GM18951 (cell line): ENCODE measurements at regions not wholly inside any gene's neighbourhood (a gene's known extent, or its start where the extent isn't known, plus 50 kb on each side); places are given as distances from the start of the nearest gene placed in this dataset.

Experiments used
- POLR2A ChIP-seq: IDR thresholded peaks from 4 replicates; pipeline ENCODE4 v1.6.1; 2011; ENCODE audit warnings: mild to moderate bottlenecking; ENCODE audit not compliant: insufficient read length, insufficient read depth; ENCODE audit errors: extremely low read depth
- in situ Hi-C: fragments of 300-500 bp; cut with MboI; formaldehyde crosslinking; loops from one replicate; pipeline ENCODE4 v1.12.0; 2022; ENCODE audit warnings: low sequenced_read_pairs, mixed read lengths, inconsistent platforms; ENCODE audit not compliant: unreplicated experiment

GRCh38 chr2:39930175-39930917, 151.3 kb upstream of the THUMPD2 start:
- no peak for TF ChIP-seq POLR2A
- in situ Hi-C loops, result no loop called here

GRCh38 chr2:39929531-39929930, 150.5 kb upstream of the THUMPD2 start:
- in situ Hi-C loops, result no loop called here
- TF ChIP-seq POLR2A, result no peak

- in situ Hi-C loops, result no loop called here
- TF ChIP-seq POLR2A, result no peak
Measured at GRCh38 chr2:39925312-39925711, 146.3 kb upstream of the THUMPD2 start.

GRCh38 chr2:39923455-39923854, 144.4 kb upstream of the THUMPD2 start:
- in situ Hi-C loops, result loop anchor here (25.0 kb wide), 1 partner anchor 1889 kb away; no protein-coding TSS in a partner anchor
- TF ChIP-seq POLR2A, result no peak

- in situ Hi-C loops, result loop anchor here (25.0 kb wide), 1 partner anchor 1889 kb away; no protein-coding TSS in a partner anchor
- TF ChIP-seq POLR2A, result no peak
Measured at GRCh38 chr2:39922679-39923405, 143.8 kb upstream of the THUMPD2 start.

- in situ Hi-C loops, result loop anchor here (25.0 kb wide), 1 partner anchor 1892 kb away; no protein-coding TSS in a partner anchor
- TF ChIP-seq POLR2A, result no peak
Measured at GRCh38 chr2:39920307-39920801, 141.3 kb upstream of the THUMPD2 start.

GRCh38 chr2:39919511-39920306, 140.7 kb upstream of the THUMPD2 start:
- in situ Hi-C loops, result loop anchor here (25.0 kb wide), 1 partner anchor 1893 kb away; no protein-coding TSS in a partner anchor
- no peak for TF ChIP-seq POLR2A

- in situ Hi-C loops, result loop anchor here (25.0 kb wide), 1 partner anchor 1893 kb away; no protein-coding TSS in a partner anchor
Measured at GRCh38 chr2:39918886-39919285, 139.8 kb upstream of the THUMPD2 start.

GRCh38 chr2:39917371-39917770, 138.3 kb upstream of the THUMPD2 start:
- in situ Hi-C loops, result loop anchor here (25.0 kb wide), 1 partner anchor 1895 kb away; no protein-coding TSS in a partner anchor

More at GRCh38 chr2:39918886-39919285, 139.8 kb upstream of the THUMPD2 start:
- TF ChIP-seq POLR2A, result no peak

GRCh38 chr2:39914949-39915348, 135.9 kb upstream of the THUMPD2 start:
- in situ Hi-C loops, result loop anchor here (25.0 kb wide), 1 partner anchor 1897 kb away; no protein-coding TSS in a partner anchor
- no peak for TF ChIP-seq POLR2A

GRCh38 chr2:39913648-39914461, 134.8 kb upstream of the THUMPD2 start:
- no peak for TF ChIP-seq POLR2A
- in situ Hi-C loops, result loop anchor here (25.0 kb wide), 1 partner anchor 1898 kb away; no protein-coding TSS in a partner anchor

GRCh38 chr2:39902103-39902502, 123.0 kb upstream of the THUMPD2 start:
- in situ Hi-C loops, result loop anchor here (10.0 to 25.0 kb wide), 2 partner anchors 653 to 1910 kb away; no protein-coding TSS in a partner anchor
- TF ChIP-seq POLR2A, result no peak

GRCh38 chr2:39898934-39899333, 119.9 kb upstream of the THUMPD2 start:
- in situ Hi-C loops, result no loop called here

More at GRCh38 chr2:39898934-39899333, 119.9 kb upstream of the THUMPD2 start:
- TF ChIP-seq POLR2A, result no peak
